ENCODE measurements at regions not wholly inside any gene's neighbourhood (a gene's known extent, or its start where the extent isn't known, plus 50 kb on each side); places are given as distances from the start of the nearest gene placed in this dataset.

- Histone ChIP-seq H4K20me1 (ENCODE audit: control insufficient read depth, insufficient read depth) (no peaks in the 10 kb centered on the region), H3K4me1 (ENCODE audit: control insufficient read depth, insufficient read depth, low read length) (no peaks in the 10 kb centered on the region), H3K9ac (ENCODE audit: control insufficient read depth, insufficient read depth, low read length) (no peak overlapping the region), H3K79me2 (ENCODE audit: control insufficient read depth, insufficient read depth, low read length) (no peaks in the 10 kb centered on the region), H2AFZ (ENCODE audit: control insufficient read depth, low read depth, low read length) (no peak overlapping the region), H3K36me3 (ENCODE audit: control insufficient read depth in 2 of 2, insufficient read depth in 2 of 2, low read length in 1 of 2) (no peaks in the 10 kb centered on the region), H3K27ac (ENCODE audit: control insufficient read depth, insufficient read depth) (no peak overlapping the region), H3K9me3 (replicated peaks; ENCODE audit: control insufficient read depth, insufficient read depth, low read length) (no peaks in the 10 kb centered on the region), H3K4me3 (no peak overlapping the region), H3K27me3 (replicated peaks in 1 of 2; ENCODE audit: control insufficient read depth in 2 of 2, insufficient read depth in 2 of 2, low read length in 1 of 2) (no peaks in the 10 kb centered on the region), H3K4me2 (ENCODE audit: control insufficient read depth, insufficient read depth) (no peak overlapping the region)
- ATAC-seq (no peak), DNase-seq (ENCODE audit: low read depth, low spot score) (no peak), FAIRE-seq (no peak)
- in situ Hi-C loops (cut with MboI) = no loop called here
- ChIA-PET RAD21 (ENCODE audit: unreplicated experiment) (no interaction called here), CTCF (no interaction called here), SMC1A (ENCODE audit: uncharacterized antibody, unreplicated experiment) (no interaction called here), POLR2A (no interaction called here)
- TF ChIP-seq CHD1 (IDR thresholded peaks at IDR 0.05; ENCODE audit: low read depth, low read length) = no peak
- TF ChIP-seq SP1 (IDR thresholded peaks at IDR 0.05; ENCODE audit: low read depth, low read length) = no peak
- no peak for TF ChIP-seq CREM (IDR thresholded peaks at IDR 0.05; ENCODE audit: low read depth)
- TF ChIP-seq GATAD2B (conservative IDR thresholded peaks at IDR 0.05; ENCODE audit: low read depth) = no peak
- 22% methylated on average over 2 of the region's 2 CpGs for whole genome bisulfite sequencing (ENCODE audit: insufficient coverage, insufficient replicate concordance, low lambda C conversion rate, missing lambda C conversion rate)
- intact Hi-C loops (cut with micrococcal nuclease; ENCODE audit: unreplicated experiment) = no loop called here
- no TSS peak for BruUV-seq (replicated peaks)
Measured at GRCh38 chr4:71202705-71203104, 136.1 kb upstream of the SLC4A4 start.

- ATAC-seq (no peak), FAIRE-seq (no peak), DNase-seq (ENCODE audit: low read depth, low spot score) (no peak)
- Histone ChIP-seq H2AFZ (ENCODE audit: control insufficient read depth, low read depth, low read length) (no peak overlapping the region), H3K4me2 (ENCODE audit: control insufficient read depth, insufficient read depth) (no peak overlapping the region), H3K4me3 (no peak overlapping the region), H3K9ac (ENCODE audit: control insufficient read depth, insufficient read depth, low read length) (no peak overlapping the region), H3K79me2 (ENCODE audit: control insufficient read depth, insufficient read depth, low read length) (no peaks in the 10 kb centered on the region), H3K36me3 (ENCODE audit: control insufficient read depth in 2 of 2, insufficient read depth in 2 of 2, low read length in 1 of 2) (no peaks in the 10 kb centered on the region), H3K27ac (ENCODE audit: control insufficient read depth, insufficient read depth) (no peak overlapping the region), H4K20me1 (ENCODE audit: control insufficient read depth, insufficient read depth) (no peaks in the 10 kb centered on the region), H3K9me3 (replicated peaks; ENCODE audit: control insufficient read depth, insufficient read depth, low read length) (no peaks in the 10 kb centered on the region), H3K4me1 (ENCODE audit: control insufficient read depth, insufficient read depth, low read length) (no peaks in the 10 kb centered on the region), H3K27me3 (replicated peaks in 1 of 2; ENCODE audit: control insufficient read depth in 2 of 2, insufficient read depth in 2 of 2, low read length in 1 of 2) (no peaks in the 10 kb centered on the region)
- ChIA-PET RAD21 (ENCODE audit: unreplicated experiment) (no interaction called here), POLR2A (no interaction called here), SMC1A (ENCODE audit: uncharacterized antibody, unreplicated experiment) (no interaction called here), CTCF (no interaction called here)
- no TSS peak for BruUV-seq (replicated peaks)
- intact Hi-C loops (cut with micrococcal nuclease; ENCODE audit: unreplicated experiment) = no loop called here
- in situ Hi-C loops (cut with MboI) = no loop called here
- WGBS (ENCODE audit: insufficient coverage, insufficient replicate concordance, low lambda C conversion rate, missing lambda C conversion rate) = 48% methylated on average over 2 of the region's 2 CpGs
- no peak for TF ChIP-seq BMI1 (IDR thresholded peaks at IDR 0.05; ENCODE audit: borderline replicate concordance)
- TF ChIP-seq NFXL1 (IDR thresholded peaks at IDR 0.05; ENCODE audit: borderline replicate concordance) = no peak
- no peak for TF ChIP-seq NFYB (IDR thresholded peaks at IDR 0.05; ENCODE audit: insufficient read depth, low read depth, low read length)
- TF ChIP-seq EZH2 (IDR thresholded peaks at IDR 0.05; ENCODE audit: borderline replicate concordance, control insufficient read depth, low read depth, low read length) = no peak
- no peak for TF ChIP-seq CTCF (IDR thresholded peaks at IDR 0.05 in 2 of 3, conservative IDR thresholded peaks at IDR 0.05 in 1 of 3; ENCODE audit: control insufficient read depth in 2 of 3, extremely low read depth in 1 of 3, insufficient read depth in 1 of 3, low read depth in 3 of 3, low read length in 3 of 3)
- no peak for TF ChIP-seq CBX3 (IDR thresholded peaks at IDR 0.05; ENCODE audit: borderline replicate concordance, low read depth)
- TF ChIP-seq USF1 (IDR thresholded peaks at IDR 0.05; ENCODE audit: borderline replicate concordance, extremely low read length, insufficient read depth, low read depth, low read length) = no peak
- TF ChIP-seq PKNOX1 (IDR thresholded peaks at IDR 0.05) = no peak
- TF ChIP-seq MTA2 (IDR thresholded peaks at IDR 0.05; ENCODE audit: low read depth) = no peak
- TF ChIP-seq RCOR1 (conservative IDR thresholded peaks at IDR 0.05; ENCODE audit: low read depth, low read length) = no peak
- no peak for TF ChIP-seq MTA3 (IDR thresholded peaks at IDR 0.05; ENCODE audit: borderline replicate concordance, low read length)
- no peak for TF ChIP-seq CHD1 (IDR thresholded peaks at IDR 0.05; ENCODE audit: low read depth, low read length)
- no peak for TF ChIP-seq RELA (IDR thresholded peaks at IDR 0.05; ENCODE audit: borderline replicate concordance, partially characterized antibody)
Measured at GRCh38 chr4:71204056-71204455, 134.8 kb upstream of the SLC4A4 start.
